SK-N-SH treated with all-trans-retinoic acid at 6 μM for 48 hours (cell line): ENCODE measurements at regions not wholly inside any gene's neighbourhood (a gene's known extent, or its start where the extent isn't known, plus 50 kb on each side); places are given as distances from the start of the nearest gene placed in this dataset.
"Not testable (repeated sequence)": the region's sequence is repeated elsewhere in the genome, so short reads cannot be mapped to it uniquely, and the experiment has no call there.

ENCODE experiments used
- BACH2 ChIP-seq: fragments of 250-450 bp; sonication (Bioruptor Pico); IDR thresholded peaks from 2 replicates; pipeline ENCODE4 v1.9.0; 2021; ENCODE audit warnings: mild to moderate bottlenecking, borderline replicate concordance
- OSR1 ChIP-seq: fragments of 250-450 bp; sonication (Bioruptor Pico); IDR thresholded peaks from 2 replicates; pipeline ENCODE4 v1.8.0; 2022; ENCODE audit warnings: moderate library complexity, mild to moderate bottlenecking, inconsistent platforms
- SNAI2 ChIP-seq: fragments of 250-450 bp; sonication (Bioruptor Pico); IDR thresholded peaks from 2 replicates; pipeline ENCODE4 v1.5.0; 2020; ENCODE audit warnings: mild to moderate bottlenecking, moderate library complexity
- ZC3H10 ChIP-seq: fragments of 250-450 bp; sonication (Bioruptor Pico); IDR thresholded peaks from 2 replicates; pipeline ENCODE4 v1.5.1; 2021; ENCODE audit warnings: mild to moderate bottlenecking, moderate library complexity
- TF ChIP-seq, protein P1 (sequence below): fragments of 250-450 bp; sonication (Bioruptor Pico); IDR thresholded peaks from 2 replicates; pipeline ENCODE4 v1.5.1; 2020; ENCODE audit warnings: low read depth, mild to moderate bottlenecking, moderate library complexity
- TF ChIP-seq, protein P2 (sequence below): fragments of 250-450 bp; sonication (Bioruptor Pico); IDR thresholded peaks from 2 replicates; pipeline ENCODE4 v1.5.1; 2021; ENCODE audit warnings: mild to moderate bottlenecking, moderate library complexity

DNA sequence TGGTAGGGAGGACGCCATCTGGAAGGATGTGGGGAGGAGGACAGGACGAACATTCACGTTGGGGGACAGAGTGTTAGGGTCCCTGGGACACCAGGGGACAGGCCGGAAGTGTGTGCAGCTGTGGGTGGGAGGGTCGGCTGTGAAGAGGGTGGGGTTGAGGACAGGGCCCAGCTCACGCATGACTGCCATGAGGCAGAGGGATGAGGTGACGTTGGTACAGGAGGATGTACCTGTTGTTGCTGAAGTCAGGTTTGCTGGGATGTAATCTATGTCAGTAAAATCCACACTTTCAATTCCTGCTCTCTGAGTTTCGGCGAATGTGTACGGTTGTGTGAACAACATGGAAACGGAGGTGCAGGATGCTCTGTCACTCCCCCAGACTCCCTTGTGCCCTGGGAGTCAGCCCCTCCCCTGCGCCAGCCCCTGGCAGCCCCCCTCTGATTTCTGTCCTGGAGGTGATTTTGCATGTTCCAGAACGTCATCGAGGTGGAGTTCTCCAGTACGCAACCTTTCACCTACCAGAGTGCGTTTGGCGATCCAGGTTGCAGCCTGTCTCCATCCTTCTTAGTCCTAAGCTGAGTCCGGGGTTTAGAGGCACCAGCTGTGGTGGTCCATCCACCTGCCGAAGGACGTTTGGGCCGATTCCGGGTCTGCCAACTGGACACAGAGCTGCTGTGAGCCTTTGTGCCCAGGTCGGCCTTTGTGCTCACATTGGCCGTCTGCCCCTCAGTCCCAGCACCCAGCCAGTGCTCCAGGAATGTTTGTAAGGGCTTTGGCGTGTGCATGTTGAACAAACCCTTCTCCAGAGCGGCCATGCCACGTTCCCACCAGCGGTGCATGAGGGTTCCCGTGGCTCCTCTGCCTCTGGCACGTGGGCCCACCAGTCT, 203.2 kb downstream of the NPIPB11 start:
- TF ChIP-seq, protein P1, sequence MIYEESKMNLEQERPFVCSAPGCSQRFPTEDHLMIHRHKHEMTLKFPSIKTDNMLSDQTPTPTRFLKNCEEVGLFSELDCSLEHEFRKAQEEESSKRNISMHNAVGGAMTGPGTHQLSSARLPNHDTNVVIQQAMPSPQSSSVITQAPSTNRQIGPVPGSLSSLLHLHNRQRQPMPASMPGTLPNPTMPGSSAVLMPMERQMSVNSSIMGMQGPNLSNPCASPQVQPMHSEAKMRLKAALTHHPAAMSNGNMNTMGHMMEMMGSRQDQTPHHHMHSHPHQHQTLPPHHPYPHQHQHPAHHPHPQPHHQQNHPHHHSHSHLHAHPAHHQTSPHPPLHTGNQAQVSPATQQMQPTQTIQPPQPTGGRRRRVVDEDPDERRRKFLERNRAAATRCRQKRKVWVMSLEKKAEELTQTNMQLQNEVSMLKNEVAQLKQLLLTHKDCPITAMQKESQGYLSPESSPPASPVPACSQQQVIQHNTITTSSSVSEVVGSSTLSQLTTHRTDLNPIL, result not testable (repeated sequence)
- TF ChIP-seq BACH2, OSR1, SNAI2, ZC3H10 (CRISPR knock-in tag): not testable (repeated sequence)
- TF ChIP-seq, protein P2, sequence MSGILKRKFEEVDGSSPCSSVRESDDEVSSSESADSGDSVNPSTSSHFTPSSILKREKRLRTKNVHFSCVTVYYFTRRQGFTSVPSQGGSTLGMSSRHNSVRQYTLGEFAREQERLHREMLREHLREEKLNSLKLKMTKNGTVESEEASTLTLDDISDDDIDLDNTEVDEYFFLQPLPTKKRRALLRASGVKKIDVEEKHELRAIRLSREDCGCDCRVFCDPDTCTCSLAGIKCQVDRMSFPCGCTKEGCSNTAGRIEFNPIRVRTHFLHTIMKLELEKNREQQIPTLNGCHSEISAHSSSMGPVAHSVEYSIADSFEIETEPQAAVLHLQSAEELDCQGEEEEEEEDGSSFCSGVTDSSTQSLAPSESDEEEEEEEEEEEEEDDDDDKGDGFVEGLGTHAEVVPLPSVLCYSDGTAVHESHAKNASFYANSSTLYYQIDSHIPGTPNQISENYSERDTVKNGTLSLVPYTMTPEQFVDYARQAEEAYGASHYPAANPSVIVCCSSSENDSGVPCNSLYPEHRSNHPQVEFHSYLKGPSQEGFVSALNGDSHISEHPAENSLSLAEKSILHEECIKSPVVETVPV, result not testable (repeated sequence)
